ENCODE measurements at regions not wholly inside any gene's neighbourhood (a gene's known extent, or its start where the extent isn't known, plus 50 kb on each side); places are given as distances from the start of the nearest gene placed in this dataset.

- TF ChIP-seq ESRRA (IDR thresholded peaks at IDR 0.05; ENCODE audit: low read length) (no peak), SREBF2 (IDR thresholded peaks at IDR 0.05; ENCODE audit: low read length) (no peak), MYC (IDR thresholded peaks at IDR 0.05; ENCODE audit: insufficient read depth, insufficient read length, insufficient replicate concordance, low read length, severe bottlenecking) (no peak), PKNOX1 (IDR thresholded peaks at IDR 0.05) (no peak), MTA3 (IDR thresholded peaks at IDR 0.05; ENCODE audit: borderline replicate concordance, low read length) (no peak), DPF2 (IDR thresholded peaks at IDR 0.05) (no peak), E4F1 (IDR thresholded peaks at IDR 0.05; ENCODE audit: borderline replicate concordance, partially characterized antibody) (no peak), CBX3 (IDR thresholded peaks at IDR 0.05; ENCODE audit: borderline replicate concordance, low read depth) (no peak), RFX5 (IDR thresholded peaks at IDR 0.05; ENCODE audit: low read depth, low read length) (no peak)
Measured at GRCh38 chr9:28892538-28892937, 1319.3 kb upstream of the C9orf72 start (continued).

- Histone ChIP-seq H3K27me3 (replicated peaks in 1 of 2; ENCODE audit: control insufficient read depth in 2 of 2, insufficient read depth in 2 of 2, low read length in 1 of 2) (no peaks in the 10 kb centered on the region), H3K9me3 (replicated peaks; ENCODE audit: control insufficient read depth, insufficient read depth, low read length) (no peaks in the 10 kb centered on the region), H3K4me1 (ENCODE audit: control insufficient read depth, insufficient read depth, low read length) (no peaks in the 10 kb centered on the region), H3K4me3 (no peak overlapping the region), H3K4me2 (ENCODE audit: control insufficient read depth, insufficient read depth) (no peak overlapping the region), H3K36me3 (ENCODE audit: control insufficient read depth in 2 of 2, insufficient read depth in 2 of 2, low read length in 1 of 2) (no peaks in the 10 kb centered on the region), H3K9ac (ENCODE audit: control insufficient read depth, insufficient read depth, low read length) (no peak overlapping the region), H3K79me2 (ENCODE audit: control insufficient read depth, insufficient read depth, low read length) (no peaks in the 10 kb centered on the region), H2AFZ (ENCODE audit: control insufficient read depth, low read depth, low read length) (no peak overlapping the region), H4K20me1 (ENCODE audit: control insufficient read depth, insufficient read depth) (no peaks in the 10 kb centered on the region), H3K27ac (ENCODE audit: control insufficient read depth, insufficient read depth) (no peak overlapping the region)
- DNase-seq (ENCODE audit: low read depth, low spot score): no peak
- BruUV-seq (replicated peaks): no TSS peak
- ChIA-PET CTCF (no interaction called here), SMC1A (ENCODE audit: uncharacterized antibody, unreplicated experiment) (no interaction called here), RAD21 (ENCODE audit: unreplicated experiment) (no interaction called here), POLR2A (no interaction called here)
- FAIRE-seq: no peak
- in situ Hi-C loops (cut with MboI) (no loop called here), intact Hi-C loops (cut with micrococcal nuclease; ENCODE audit: unreplicated experiment) (loop anchor here (5.0 kb wide), 1 partner anchor 52 kb away; no protein-coding TSS in a partner anchor)
- ATAC-seq: no peak
- no peak for TF ChIP-seq USF1 (IDR thresholded peaks at IDR 0.05; ENCODE audit: borderline replicate concordance, extremely low read length, insufficient read depth, low read depth, low read length)
Measured at GRCh38 chr9:28899267-28899666, 1326.0 kb upstream of the C9orf72 start.
